ENCODE measurements at regions not wholly inside any gene's neighbourhood (a gene's known extent, or its start where the extent isn't known, plus 50 kb on each side); places are given as distances from the start of the nearest gene placed in this dataset.

DNA sequence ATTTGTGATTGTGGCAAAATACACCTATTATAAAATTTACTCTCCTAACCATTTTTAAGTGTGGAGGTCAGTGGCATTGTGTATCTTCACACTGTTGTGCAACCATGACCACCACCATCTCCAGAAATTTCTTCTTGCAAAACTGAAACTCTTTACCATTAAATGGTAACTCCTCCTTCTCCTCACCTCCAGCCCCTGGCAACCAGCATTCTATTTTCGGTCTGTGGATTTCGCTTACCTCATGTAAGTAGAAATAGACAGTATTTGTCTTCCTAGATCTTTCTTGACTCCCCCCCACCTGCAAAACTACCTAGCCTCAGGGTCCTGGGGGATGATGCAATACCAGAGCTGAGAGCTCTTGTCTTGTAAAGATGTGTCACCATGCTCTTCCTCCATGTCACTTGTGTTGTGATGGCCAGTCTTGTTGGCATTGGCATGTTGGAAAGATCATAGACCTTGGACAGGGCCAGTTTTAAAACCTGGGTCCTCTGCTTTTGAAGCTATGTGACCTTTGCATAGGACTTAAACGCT is 71.1 kb upstream of the EMX2 start:
- TF ChIP-seq, protein P1, sequence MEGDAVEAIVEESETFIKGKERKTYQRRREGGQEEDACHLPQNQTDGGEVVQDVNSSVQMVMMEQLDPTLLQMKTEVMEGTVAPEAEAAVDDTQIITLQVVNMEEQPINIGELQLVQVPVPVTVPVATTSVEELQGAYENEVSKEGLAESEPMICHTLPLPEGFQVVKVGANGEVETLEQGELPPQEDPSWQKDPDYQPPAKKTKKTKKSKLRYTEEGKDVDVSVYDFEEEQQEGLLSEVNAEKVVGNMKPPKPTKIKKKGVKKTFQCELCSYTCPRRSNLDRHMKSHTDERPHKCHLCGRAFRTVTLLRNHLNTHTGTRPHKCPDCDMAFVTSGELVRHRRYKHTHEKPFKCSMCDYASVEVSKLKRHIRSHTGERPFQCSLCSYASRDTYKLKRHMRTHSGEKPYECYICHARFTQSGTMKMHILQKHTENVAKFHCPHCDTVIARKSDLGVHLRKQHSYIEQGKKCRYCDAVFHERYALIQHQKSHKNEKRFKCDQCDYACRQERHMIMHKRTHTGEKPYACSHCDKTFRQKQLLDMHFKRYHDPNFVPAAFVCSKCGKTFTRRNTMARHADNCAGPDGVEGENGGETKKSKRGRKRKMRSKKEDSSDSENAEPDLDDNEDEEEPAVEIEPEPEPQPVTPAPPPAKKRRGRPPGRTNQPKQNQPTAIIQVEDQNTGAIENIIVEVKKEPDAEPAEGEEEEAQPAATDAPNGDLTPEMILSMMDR (tag by site-specific recombination; IDR thresholded peaks at IDR 0.05), result no peak
- TF ChIP-seq, protein P2, sequence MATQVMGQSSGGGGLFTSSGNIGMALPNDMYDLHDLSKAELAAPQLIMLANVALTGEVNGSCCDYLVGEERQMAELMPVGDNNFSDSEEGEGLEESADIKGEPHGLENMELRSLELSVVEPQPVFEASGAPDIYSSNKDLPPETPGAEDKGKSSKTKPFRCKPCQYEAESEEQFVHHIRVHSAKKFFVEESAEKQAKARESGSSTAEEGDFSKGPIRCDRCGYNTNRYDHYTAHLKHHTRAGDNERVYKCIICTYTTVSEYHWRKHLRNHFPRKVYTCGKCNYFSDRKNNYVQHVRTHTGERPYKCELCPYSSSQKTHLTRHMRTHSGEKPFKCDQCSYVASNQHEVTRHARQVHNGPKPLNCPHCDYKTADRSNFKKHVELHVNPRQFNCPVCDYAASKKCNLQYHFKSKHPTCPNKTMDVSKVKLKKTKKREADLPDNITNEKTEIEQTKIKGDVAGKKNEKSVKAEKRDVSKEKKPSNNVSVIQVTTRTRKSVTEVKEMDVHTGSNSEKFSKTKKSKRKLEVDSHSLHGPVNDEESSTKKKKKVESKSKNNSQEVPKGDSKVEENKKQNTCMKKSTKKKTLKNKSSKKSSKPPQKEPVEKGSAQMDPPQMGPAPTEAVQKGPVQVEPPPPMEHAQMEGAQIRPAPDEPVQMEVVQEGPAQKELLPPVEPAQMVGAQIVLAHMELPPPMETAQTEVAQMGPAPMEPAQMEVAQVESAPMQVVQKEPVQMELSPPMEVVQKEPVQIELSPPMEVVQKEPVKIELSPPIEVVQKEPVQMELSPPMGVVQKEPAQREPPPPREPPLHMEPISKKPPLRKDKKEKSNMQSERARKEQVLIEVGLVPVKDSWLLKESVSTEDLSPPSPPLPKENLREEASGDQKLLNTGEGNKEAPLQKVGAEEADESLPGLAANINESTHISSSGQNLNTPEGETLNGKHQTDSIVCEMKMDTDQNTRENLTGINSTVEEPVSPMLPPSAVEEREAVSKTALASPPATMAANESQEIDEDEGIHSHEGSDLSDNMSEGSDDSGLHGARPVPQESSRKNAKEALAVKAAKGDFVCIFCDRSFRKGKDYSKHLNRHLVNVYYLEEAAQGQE (tag by site-specific recombination; IDR thresholded peaks at IDR 0.05), result peak; percentile 65; the same call in 1 of the 2 replicates
- TF ChIP-seq ZBTB1 (tag by site-specific recombination; IDR thresholded peaks at IDR 0.05) (no peak), ZNF174 (tag by site-specific recombination; IDR thresholded peaks at IDR 0.05) (no peak), ZNF621 (tag by site-specific recombination; IDR thresholded peaks at IDR 0.05) (no peak), ZNF521 (tag by site-specific recombination; IDR thresholded peaks at IDR 0.05) (no peak), ZNF311 (tag by site-specific recombination; IDR thresholded peaks at IDR 0.05; ENCODE audit: borderline replicate concordance) (no peak), KLF1 (tag by site-specific recombination; IDR thresholded peaks at IDR 0.05) (no peak), TRIM28 (IDR thresholded peaks at IDR 0.05; ENCODE audit: borderline replicate concordance, low read length) (no peak), KLF10 (tag by site-specific recombination; IDR thresholded peaks at IDR 0.05) (no peak), ZNF248 (tag by site-specific recombination; IDR thresholded peaks at IDR 0.05) (no peak), ZNF664 (tag by site-specific recombination; IDR thresholded peaks at IDR 0.05) (no peak)
- TF ChIP-seq, protein P3, sequence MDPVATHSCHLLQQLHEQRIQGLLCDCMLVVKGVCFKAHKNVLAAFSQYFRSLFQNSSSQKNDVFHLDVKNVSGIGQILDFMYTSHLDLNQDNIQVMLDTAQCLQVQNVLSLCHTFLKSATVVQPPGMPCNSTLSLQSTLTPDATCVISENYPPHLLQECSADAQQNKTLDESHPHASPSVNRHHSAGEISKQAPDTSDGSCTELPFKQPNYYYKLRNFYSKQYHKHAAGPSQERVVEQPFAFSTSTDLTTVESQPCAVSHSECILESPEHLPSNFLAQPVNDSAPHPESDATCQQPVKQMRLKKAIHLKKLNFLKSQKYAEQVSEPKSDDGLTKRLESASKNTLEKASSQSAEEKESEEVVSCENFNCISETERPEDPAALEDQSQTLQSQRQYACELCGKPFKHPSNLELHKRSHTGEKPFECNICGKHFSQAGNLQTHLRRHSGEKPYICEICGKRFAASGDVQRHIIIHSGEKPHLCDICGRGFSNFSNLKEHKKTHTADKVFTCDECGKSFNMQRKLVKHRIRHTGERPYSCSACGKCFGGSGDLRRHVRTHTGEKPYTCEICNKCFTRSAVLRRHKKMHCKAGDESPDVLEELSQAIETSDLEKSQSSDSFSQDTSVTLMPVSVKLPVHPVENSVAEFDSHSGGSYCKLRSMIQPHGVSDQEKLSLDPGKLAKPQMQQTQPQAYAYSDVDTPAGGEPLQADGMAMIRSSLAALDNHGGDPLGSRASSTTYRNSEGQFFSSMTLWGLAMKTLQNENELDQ (tag by site-specific recombination; IDR thresholded peaks at IDR 0.05; ENCODE audit: low read depth), result no peak

All from HEK293 (cell line).